NCI-H2029 treated with DMSO at 0.1 percent for 48 hours (cell line): ENCODE measurements at regions not wholly inside any gene's neighbourhood (a gene's known extent, or its start where the extent isn't known, plus 50 kb on each side); places are given as distances from the start of the nearest gene placed in this dataset.
A peak's percentile ranks its signal among the peaks of the same experiment; 100 is the strongest.

Experiments used
- DNase-seq: peaks from one replicate; lab custom pipeline; 2025; lab: John Stamatoyannopoulos, UW

DNA sequence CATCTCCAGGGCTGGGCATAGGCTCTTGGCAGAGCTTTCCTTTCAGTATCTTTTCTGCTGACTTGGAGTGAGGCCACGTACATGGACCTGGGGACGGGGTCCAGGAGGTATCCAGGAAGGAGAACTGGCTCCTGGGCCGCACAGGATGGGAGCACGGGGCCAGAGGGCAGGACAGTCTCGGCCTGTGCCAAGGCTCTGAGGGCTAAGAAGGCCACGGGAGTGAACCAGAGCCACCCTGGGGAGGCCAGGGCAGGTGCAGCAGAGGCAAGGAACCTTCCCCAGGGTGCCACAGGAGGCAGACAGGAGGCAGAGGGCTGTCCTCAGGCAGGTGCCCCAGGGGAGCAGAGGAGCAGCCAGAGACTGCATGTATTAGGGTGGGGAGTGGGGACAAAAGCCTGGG lies 50.3 kb downstream of the PLXNA1 start:
- no peak for DNase-seq

DNA sequence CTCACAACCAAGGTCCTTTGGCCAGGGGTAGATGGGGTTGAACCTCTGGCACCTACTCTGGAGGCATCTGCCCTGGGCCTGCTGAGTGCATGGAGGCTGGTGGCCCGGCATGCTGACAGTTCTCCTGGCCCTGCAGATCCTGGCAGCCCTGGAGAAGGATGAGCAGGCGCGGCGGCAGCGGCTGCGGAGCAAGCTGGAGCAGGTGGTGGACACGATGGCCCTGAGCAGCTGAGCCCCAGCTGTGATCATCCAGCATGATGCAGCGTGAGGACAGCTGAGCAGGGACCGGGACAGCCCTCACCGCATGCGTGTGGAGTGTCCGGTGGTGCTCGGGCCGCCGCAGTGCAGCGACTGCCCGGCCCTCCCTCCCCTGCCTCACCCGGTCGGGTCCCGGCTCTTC lies 50.9 kb downstream of the PLXNA1 start:
- no peak for DNase-seq

DNA sequence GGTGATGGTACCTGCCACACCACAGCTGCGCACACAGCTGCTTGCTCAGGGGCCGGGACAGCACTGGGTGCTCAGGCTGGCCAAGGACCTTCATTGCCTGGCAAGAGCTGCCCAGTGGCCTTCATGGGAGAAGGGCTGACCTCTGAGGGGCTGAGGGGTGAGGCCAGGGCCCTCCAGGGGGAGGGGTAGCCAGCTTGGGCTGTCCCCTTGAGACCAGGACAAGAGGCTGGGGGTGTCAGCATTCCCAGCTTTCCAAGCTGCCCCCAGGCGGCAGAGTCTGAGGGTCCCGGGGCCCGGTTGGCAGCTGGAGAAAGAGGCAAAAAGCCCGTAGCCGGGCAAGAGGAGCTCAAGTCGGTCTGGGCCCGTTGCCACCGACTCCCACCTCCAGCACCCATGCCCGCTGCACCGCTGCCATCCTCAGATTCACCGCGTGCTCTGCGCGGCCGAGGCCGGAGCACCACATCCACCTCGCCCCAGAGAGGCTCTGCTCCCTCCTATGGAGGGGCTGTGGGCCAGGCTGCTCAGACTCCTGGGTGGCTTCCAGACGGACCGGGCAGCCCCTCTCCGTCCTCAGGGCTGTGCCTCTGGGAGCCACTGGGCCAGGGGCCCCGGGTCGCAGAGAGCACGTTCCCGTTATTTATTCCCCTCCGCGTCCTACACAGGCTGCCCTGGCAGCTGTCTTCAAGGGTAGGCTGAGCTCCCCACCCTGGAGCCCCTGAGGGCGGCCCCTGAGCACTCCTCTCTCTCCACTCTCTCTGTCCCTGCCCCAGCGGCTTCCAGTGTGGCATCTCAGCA lies 51.5 kb downstream of the PLXNA1 start:
- no peak for DNase-seq

DNA sequence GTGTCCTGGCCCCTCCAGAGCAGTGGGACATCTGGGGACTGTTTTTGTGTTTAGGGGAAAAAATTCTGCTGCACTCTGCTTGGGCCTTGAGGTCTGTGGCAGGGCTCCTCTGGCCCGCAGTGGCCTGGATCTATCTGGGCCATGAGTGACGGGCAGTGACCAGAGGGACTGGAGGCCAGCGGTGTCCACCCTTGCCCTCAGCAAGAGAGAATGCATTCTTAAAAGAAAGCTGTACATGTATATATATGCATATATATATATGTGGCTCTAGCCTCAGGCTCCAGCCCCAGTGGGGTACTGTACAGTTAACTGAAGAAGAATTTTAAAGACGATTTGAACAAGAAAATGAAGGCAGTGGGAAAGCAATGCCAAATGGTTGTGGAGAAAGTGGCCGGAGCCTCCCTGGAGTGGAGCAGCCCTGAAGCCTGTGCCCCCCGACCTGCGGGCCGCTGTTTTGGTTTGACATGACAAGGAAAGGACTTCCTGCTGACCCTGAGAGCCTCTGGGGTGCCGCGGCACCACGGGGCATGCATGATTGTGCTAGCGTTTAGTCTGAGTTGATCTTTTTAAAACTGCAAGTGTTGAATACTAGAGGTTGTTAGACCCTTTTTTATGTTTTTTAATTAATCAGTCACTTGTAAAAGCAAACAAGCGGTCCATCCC lies 52.2 kb downstream of the PLXNA1 start:
- DNase-seq, result no peak

DNA sequence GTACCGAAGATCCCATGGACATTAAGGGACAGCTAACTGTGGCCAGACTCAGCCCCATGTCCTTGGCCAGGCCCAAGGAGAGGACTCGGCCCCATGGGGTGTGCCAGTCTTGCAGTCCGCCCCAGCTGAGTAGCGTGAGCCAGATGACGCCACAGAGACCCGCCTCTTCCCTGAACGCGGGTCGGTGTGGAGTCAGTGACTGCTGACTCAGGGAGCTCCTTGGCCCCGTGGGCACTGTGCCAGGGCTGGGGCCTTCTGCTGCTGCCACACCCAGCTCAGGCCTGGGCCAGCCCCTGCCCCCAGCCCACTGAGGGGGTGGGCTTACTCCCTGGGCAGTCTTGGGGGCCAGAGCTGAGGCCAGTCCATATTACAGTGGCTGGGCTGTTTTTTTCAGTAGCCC lies 52.8 kb downstream of the PLXNA1 start:
- DNase-seq, result no peak

DNA sequence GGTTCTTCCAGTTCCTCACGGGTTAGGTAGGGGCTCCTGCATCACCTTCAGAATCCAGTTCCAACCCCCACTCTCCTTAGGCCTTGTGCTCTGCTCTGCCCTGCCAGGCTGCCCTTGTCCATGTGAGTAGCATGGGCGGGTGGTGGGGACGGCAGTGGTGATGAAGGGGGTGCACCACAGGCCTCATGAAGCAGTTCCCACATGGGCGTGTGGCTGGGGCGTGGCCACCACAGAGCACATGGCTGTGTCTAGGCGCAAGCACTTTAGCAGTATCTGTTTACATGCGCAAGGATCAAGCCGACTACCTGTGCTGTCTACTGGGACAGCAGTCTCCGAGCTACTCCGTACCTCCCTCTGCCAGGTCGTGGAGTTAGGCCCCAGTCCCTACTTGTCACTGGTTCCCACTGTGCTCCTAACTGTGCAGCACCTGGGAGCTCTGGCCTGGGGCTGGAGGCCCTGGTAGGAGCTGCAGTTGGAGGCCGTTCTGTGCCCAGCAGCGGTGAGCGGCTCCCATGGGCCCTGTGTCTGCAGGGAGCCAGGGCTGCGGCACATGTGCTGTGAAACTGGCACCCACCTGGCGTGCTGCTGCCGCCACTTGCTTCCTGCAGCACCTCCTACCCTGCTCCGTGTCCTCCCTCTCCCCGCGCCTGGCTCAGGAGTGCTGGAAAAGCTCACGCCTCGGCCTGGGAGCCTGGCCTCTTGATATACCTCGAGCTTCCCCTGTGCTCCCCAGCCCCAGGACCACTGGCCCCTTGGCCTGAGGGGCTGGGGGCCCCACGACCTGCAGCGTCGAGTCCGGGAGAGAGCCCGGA lies 53.5 kb downstream of the PLXNA1 start:
- DNase-seq, result no peak

DNA sequence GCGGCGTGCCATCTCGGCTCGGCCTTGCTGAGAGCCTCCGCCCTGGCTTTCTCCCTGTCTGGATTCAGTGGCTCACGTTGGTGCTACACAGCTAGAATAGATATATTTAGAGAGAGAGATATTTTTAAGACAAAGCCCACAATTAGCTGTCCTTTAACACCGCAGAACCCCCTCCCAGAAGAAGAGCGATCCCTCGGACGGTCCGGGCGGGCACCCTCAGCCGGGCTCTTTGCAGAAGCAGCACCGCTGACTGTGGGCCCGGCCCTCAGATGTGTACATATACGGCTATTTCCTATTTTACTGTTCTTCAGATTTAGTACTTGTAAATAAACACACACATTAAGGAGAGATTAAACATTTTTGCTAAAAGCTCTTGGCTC lies 54.1 kb downstream of the PLXNA1 start:
- DNase-seq, result no peak

DNA sequence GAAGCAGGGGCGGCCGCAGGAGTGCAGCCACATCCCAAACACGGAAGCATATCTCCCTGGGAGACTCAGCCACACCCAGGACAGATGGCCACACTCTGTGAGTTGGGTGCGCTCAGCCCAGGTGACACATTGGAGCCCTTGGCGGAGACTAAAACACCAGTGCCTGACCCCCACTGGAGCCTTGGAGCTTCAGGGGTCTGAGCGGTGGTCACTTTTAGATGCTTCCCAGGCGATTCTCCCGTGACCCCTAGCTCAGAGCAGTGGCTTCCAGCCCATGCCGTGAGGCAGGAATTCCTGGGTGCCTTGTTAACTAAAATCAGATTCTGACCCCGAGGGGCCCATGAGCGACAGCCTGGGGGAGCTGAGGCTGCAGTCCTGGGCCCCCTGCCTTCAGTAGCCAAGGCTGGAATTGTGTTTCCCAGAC lies 54.5 kb downstream of the PLXNA1 start:
- DNase-seq, result no peak

DNA sequence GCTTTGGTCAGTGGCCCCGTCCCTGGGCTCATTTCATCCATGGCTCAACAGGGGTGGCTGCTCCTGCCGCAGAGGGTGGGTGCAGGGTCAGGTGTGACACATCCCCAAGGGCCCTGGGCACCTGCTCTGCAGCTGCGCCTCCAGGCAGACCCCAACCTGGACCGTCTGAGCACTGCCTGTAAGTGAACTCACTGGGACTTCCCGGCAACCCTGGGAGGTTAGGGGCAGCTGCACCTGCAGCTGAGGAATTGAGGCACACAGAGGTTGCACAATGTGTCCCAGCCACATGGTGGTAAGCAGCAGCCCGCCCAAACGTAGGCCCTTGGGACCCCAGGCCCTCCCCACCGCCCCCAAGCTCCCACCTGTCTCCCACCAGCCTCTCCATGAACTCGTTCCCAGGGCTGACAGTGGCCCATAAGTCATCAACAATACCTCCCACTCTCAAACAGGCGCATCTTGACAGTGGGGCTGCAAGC lies 55.1 kb downstream of the PLXNA1 start:
- no peak for DNase-seq

DNA sequence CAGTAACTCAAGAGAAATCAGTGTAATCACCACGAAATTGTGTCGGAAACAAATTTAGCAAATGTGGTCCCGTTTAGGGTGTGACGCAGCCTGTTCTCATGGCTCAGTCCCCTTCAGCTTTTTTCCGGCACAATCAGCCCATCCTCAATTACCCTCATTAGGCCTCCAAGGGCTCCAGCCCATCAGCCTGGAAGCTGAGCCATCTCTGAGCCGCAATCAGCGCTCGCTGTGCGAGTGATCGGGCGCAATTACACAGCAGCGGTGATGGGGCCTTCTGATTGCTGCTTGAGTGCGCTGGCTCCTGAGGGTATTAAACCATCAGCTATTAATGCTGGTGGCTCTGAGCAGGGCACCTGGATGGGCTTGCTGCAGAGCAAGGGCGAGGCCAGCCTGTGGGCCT lies 55.6 kb downstream of the PLXNA1 start:
- DNase-seq, result no peak

DNA sequence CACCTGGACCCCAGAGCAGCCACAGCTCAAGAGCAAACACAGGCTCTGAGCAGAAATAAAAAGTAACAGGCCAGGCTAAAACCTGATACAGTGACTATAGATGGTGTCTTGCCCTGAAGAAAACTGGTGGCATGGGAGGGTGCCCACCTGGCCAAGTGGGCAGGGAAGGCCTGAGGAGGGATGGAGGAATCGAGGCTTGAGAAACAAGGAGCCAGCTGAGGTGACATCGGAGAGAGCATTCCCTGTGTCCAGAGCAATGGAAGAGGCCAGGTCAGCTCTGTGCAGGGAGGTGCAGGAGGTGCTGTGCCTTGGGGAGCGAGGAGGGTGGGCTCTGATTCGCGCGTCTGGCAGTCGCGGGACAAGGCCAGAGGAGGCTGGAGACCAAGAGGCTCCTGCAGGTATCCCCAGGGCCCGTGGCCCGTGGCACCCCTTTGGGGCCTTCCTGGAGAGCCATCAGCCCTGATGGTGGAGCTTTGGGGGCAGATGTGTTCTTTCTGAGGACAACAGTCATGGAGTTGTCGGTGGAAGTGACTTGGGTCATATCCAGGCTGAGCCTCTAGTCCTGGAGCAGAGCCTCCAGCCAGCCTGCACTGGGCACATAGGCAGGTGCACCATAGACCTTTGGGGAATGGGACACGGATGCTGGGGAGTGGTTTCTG lies 56.1 kb downstream of the PLXNA1 start:
- DNase-seq, result no peak

DNA sequence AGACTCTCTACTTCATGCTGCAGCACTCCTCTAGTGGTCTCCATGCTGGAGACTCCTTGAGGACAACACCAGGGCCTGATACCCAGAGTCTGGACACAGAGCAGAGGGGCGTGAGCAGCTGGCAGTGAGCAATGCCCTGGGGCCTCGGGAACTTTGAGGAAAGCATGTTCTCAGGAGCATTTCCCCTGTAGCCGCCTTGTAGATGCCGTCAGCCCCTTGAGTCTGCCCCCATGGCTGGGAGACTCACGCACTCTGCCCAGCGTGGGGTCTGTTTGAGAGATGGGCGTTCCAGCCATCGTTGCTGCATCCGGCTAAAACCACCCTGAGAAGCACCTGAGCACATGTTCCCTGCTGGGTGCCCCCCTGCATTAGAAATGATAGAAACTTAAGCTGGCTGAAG lies 56.8 kb downstream of the PLXNA1 start:
- DNase-seq, result no peak

DNA sequence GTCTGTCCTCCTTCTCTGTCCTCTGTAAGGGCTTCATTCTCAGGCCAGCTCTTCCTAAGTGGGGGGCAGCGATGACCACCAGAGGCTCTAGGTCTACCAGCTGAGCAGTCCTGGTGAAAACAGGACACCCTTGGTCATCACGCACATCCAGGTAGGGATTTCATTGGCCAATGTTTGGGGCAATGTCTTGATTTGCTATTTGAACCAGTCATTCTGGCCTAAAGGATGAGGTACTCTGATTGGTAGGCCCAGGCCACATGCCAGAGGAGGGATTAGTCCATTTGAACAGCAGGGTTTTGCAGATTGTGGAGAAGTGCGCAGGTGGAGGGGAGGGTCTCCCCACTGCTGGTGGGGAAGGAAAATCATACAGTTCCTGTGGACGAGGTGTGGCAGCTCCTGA lies 57.3 kb downstream of the PLXNA1 start:
- DNase-seq, result no peak

DNA sequence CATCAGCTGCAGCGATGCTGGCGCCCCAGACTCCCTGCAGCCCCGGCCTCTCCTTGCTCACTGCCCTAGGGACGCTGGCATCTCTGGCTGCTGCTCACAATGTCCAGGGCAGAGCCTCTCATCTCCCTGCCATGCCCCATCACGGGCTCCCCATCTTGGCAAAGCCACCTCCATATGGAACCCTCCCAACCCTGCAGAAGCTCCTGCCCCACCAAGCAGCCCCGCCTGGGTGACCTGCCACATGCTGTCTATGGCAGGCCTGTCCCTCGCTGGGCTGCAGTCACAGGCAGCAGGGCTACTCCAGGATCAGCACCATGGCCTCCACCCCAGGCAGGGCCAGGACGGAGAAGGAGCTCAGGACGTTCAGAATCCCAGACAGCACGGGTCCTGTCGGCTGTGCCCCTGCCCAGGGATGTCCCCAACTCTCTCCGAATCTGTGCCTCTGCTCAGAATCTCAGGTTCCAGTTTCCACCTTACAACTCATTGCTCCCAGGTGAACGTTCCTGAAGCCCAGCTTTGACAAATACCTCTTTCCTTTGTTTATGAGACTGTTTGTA lies 58.4 kb downstream of the PLXNA1 start:
- DNase-seq, result no peak

DNA sequence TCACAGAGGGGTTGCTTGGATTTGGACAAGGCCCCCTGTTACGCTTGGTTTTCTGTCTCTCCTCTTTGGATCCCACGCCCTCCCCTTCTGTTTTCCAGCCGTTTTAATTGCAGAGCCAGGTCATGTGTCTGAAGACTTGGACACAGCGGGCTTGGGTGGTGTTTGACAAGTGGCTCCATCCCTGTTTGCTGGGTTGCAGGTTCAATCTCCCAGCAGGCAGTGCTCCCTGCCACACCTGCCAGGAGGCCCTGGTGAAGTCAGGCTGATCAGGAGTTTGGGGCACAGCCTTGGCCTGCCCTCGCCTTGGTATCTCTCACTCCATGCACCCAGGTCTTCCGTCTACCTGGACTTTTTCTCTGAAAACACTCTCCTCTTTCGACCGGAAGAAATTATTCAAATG lies 59.0 kb downstream of the PLXNA1 start:
- DNase-seq, result no peak

DNA sequence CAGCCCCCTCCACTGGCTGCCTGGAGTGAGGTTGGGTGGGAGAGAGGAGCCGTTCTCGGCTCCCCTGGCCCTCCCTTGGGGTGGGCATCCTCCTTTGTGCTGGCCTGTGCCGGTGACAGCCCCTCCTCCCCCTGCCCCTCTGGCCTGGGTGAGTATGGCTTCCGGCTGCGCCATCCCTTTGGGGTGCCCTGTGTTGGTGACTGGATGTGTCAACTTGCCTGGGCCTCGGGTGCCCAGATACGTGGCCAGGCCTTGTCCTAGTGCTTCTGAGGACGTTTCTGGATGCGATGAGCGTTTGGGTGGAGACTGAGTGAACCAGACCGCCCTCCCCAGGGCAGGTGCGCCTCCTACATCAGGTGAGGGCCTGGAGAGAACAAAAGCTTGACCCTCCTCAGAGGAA lies 59.7 kb downstream of the PLXNA1 start:
- DNase-seq, result no peak

DNA sequence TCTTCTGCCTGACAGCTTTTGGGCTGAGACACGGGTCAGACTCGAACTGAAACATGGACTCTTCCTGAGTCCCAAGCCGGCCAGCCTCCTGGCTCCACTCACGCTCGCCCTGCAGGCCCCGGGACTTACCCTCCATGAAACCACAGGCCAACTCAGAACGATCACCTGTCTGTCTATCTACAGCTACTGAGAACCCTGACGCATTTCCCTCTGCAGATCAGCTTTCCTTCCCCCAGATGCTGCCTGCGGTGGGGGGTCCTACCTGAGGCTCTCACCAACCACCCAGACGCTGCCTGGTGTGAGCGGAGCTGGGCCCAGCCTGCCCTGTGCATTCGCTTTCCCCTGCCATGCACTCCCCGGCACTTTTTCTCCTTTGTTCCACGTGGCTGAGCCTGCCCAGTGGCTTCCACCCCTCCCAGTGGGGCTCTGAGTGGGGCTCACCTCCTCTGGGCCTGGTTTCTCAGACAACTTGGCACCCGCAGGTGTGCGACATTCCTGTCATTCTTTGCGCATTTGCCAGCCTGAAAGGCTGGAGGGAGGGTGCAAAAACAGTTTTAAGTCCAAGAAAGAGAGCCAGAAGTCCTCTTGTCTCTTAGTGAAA lies 60.2 kb downstream of the PLXNA1 start:
- DNase-seq, result no peak

DNA sequence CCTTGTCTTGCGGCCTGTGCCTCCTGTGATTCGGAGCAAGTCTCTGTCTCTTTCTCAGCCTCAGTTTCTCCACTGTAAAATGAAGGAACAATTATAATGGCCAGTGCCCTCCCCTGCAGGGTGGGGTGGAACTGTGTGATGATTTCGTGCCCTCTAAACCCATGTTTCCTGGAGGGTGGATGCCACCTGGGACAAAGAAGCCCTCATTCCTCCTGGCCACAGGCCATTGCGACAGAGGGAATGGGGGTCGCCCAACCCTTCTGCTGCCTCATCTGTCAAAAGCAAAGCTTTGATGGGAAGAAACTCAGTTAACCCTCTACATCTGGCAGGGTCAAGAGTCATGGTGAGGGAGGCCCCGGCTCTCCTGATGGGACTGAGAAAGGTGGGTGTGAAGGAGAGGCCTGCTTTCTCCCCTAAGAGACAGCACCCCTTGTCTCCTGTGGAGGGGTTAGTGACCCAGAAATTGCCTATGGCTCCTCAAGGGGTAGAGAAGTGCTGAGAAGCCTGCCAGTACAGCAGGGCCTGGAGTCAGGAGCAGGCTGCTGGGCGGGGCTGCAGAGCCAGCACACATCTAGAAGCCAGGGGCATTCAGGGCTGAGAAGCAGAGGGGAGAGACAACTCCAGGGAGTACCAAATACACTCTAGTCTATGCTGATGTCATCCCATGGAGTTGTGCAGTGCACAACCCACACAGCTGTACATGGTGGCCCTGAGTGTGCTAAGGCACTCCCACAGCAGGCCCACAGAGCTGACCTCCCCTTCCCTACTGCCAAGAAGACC lies 61.0 kb downstream of the PLXNA1 start:
- DNase-seq, result no peak

DNA sequence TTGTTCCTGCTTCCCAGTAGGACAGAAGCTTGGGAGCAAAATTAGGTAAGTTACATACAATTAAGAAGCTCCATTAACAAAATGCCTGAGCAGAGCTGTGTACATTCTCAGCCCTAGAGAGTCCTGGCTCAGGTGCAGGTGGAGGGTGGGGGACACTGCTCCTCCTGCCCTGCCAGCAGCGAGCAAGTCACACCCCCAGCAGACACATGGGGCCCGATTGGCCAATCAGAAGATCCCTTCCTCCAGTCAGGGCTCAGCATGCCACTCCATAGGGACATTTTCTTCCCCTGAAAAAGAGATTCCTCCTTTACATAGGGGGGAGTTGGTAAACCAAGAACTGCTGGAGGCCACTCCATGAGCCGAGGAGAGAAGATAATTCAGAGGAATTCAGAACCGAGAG lies 62.1 kb downstream of the PLXNA1 start:
- peak; percentile 32 for DNase-seq

DNA sequence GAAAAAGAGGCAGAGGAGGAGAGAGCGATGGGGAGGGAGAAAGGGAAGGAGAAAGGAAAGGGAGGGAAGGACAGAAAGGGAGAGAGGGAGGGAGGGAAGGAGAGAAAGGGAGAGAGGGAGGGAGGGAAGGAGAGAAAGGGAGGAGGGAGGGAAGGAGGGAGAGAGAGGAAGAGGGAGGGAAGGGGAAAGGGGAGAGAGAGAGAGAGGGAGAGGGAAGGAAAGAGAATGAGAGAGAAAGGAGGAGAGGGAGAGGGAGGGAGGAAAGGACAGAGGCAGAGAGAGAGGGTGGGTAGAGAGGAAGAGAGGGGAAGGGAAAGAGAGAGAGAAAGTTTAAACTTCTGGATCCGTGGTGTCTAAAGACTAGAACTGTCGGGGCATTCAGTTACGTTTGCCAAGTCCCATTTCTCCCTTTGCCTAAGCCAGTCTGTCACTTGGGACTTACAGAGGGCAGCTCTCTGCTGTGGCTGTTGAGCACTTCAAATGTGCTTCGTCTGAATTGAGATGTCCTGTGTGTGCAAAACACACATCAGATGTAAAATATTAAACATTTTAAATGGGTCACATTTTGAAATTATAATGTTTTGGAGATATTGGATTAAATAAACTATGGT lies 62.6 kb downstream of the PLXNA1 start:
- DNase-seq, result no peak
